ENCODE measurements at regions not wholly inside any gene's neighbourhood (a gene's known extent, or its start where the extent isn't known, plus 50 kb on each side); places are given as distances from the start of the nearest gene placed in this dataset.

- TF ChIP-seq CTCF (IDR thresholded peaks at IDR 0.05; ENCODE audit: insufficient read depth, low read length, severe bottlenecking), result no peak
- FAIRE-seq (no peak), DNase-seq (ENCODE audit: low read depth) (peak; percentile 82)
- no peak overlapping the region for H3K4me3 ChIP-seq (ENCODE audit: low read depth, low read length)
- H3K27me3 ChIP-seq (ENCODE audit: control insufficient read depth, insufficient read depth, low read length), result no peaks in the 10 kb centered on the region
- H3K36me3 ChIP-seq (ENCODE audit: control insufficient read depth, insufficient read depth, low read length), result no peaks in the 10 kb centered on the region
Observed at GRCh38 chr11:113549061-113549460, 73.9 kb upstream of the DRD2 start.

GRCh38 chr11:113547739-113548138, 72.5 kb upstream of the DRD2 start:
- FAIRE-seq (no peak), DNase-seq (ENCODE audit: low read depth) (no peak)
- no peaks in the 10 kb centered on the region for H3K27me3 ChIP-seq (ENCODE audit: control insufficient read depth, insufficient read depth, low read length)
- no peak overlapping the region for H3K4me3 ChIP-seq (ENCODE audit: low read depth, low read length)
- no peak for TF ChIP-seq CTCF (IDR thresholded peaks at IDR 0.05; ENCODE audit: insufficient read depth, low read length, severe bottlenecking)
- H3K36me3 ChIP-seq (ENCODE audit: control insufficient read depth, insufficient read depth, low read length), result no peaks in the 10 kb centered on the region

- DNase-seq (ENCODE audit: low read depth) (peak; percentile 85), FAIRE-seq (no peak)
- no peaks in the 10 kb centered on the region for H3K36me3 ChIP-seq (ENCODE audit: control insufficient read depth, insufficient read depth, low read length)
- no peak overlapping the region for H3K4me3 ChIP-seq (ENCODE audit: low read depth, low read length)
- no peaks in the 10 kb centered on the region for H3K27me3 ChIP-seq (ENCODE audit: control insufficient read depth, insufficient read depth, low read length)
- no peak for TF ChIP-seq CTCF (IDR thresholded peaks at IDR 0.05; ENCODE audit: insufficient read depth, low read length, severe bottlenecking)
Observed at GRCh38 chr11:113546757-113547507, 71.7 kb upstream of the DRD2 start.

- DNase-seq (ENCODE audit: low read depth) (no peak), FAIRE-seq (no peak)
- no peak overlapping the region for H3K4me3 ChIP-seq (ENCODE audit: low read depth, low read length)
- H3K36me3 ChIP-seq (ENCODE audit: control insufficient read depth, insufficient read depth, low read length), result no peaks in the 10 kb centered on the region
- TF ChIP-seq CTCF (IDR thresholded peaks at IDR 0.05; ENCODE audit: insufficient read depth, low read length, severe bottlenecking), result no peak
- no peaks in the 10 kb centered on the region for H3K27me3 ChIP-seq (ENCODE audit: control insufficient read depth, insufficient read depth, low read length)
Observed at GRCh38 chr11:113542420-113542819, 67.2 kb upstream of the DRD2 start.

GRCh38 chr11:113540416-113541330, 65.5 kb upstream of the DRD2 start:
- FAIRE-seq, result no peak
- H3K27me3 ChIP-seq (ENCODE audit: control insufficient read depth, insufficient read depth, low read length), result no peaks in the 10 kb centered on the region
- no peaks in the 10 kb centered on the region for H3K36me3 ChIP-seq (ENCODE audit: control insufficient read depth, insufficient read depth, low read length)
- H3K4me3 ChIP-seq (ENCODE audit: low read depth, low read length), result no peak overlapping the region
- DNase-seq (ENCODE audit: low read depth), result no peak
- no peak for TF ChIP-seq CTCF (IDR thresholded peaks at IDR 0.05; ENCODE audit: insufficient read depth, low read length, severe bottlenecking)

Measured in bronchial epithelial cell (primary cell).